ENCODE measurements at regions not wholly inside any gene's neighbourhood (a gene's known extent, or its start where the extent isn't known, plus 50 kb on each side); places are given as distances from the start of the nearest gene placed in this dataset.
"Not testable (repeated sequence)": the region's sequence is repeated elsewhere in the genome, so short reads cannot be mapped to it uniquely, and the experiment has no call there.

DNA sequence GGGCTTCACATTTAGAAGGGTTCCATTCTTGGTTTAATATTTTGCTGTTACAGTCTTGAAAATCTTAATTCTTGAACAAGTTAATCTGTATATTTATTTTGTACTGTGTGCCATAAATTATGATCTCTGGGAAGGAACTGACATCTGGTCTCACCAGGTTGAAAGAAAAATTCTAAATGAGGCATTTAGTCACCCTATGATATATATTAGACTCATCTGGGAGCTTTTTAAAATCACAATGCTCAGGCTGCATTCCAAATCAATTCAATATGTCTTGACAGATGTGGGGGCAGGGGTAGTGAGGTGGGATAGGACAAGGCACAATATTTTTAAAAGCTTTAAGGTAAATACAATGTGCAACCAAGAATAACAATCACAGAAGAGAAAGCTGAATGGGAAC lies 569.2 kb downstream of the PRR16 start:
- Histone ChIP-seq H3K4me3 (no peak overlapping the region), H3K27ac (no peak overlapping the region), H3K36me3 (no peaks in the 10 kb centered on the region), H3K9me3 (no peaks in the 10 kb centered on the region), H3K4me1 (no peaks in the 10 kb centered on the region), H3K27me3 (no peaks in the 10 kb centered on the region)
- DNase-seq = no peak
- TF ChIP-seq, protein P1, sequence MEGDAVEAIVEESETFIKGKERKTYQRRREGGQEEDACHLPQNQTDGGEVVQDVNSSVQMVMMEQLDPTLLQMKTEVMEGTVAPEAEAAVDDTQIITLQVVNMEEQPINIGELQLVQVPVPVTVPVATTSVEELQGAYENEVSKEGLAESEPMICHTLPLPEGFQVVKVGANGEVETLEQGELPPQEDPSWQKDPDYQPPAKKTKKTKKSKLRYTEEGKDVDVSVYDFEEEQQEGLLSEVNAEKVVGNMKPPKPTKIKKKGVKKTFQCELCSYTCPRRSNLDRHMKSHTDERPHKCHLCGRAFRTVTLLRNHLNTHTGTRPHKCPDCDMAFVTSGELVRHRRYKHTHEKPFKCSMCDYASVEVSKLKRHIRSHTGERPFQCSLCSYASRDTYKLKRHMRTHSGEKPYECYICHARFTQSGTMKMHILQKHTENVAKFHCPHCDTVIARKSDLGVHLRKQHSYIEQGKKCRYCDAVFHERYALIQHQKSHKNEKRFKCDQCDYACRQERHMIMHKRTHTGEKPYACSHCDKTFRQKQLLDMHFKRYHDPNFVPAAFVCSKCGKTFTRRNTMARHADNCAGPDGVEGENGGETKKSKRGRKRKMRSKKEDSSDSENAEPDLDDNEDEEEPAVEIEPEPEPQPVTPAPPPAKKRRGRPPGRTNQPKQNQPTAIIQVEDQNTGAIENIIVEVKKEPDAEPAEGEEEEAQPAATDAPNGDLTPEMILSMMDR (IDR thresholded peaks at IDR 0.05) = no peak
- TF ChIP-seq POLR2A (IDR thresholded peaks at IDR 0.05) = no peak

DNA sequence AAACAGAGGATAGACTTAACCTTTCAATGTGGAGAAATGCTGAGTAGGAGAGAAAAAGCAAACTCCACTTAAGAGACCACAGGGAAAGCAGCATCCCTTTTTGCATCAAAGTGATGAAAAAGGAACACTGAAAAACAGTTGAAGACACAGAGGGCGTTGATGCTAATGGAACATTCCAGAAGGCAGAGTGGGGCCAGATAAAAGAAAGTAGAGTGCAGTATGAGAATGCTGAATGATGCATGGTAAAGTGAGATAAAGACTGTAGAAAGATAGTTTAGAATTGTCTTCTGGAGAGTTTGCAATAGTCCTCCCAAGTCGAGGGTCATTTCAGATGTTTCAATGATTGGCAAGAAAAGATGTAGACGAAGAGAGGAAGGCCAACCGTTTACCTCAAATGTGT lies 574.3 kb downstream of the PRR16 start:
- Histone ChIP-seq H3K4me3 (no peak overlapping the region), H3K4me1 (no peaks in the 10 kb centered on the region), H3K9me3 (no peaks in the 10 kb centered on the region), H3K27me3 (no peaks in the 10 kb centered on the region), H3K36me3 (no peaks in the 10 kb centered on the region), H3K27ac (no peak overlapping the region)
- no peak for DNase-seq
- TF ChIP-seq POLR2A (IDR thresholded peaks at IDR 0.05) = no peak
- TF ChIP-seq, protein P1 (IDR thresholded peaks at IDR 0.05) = no peak

DNA sequence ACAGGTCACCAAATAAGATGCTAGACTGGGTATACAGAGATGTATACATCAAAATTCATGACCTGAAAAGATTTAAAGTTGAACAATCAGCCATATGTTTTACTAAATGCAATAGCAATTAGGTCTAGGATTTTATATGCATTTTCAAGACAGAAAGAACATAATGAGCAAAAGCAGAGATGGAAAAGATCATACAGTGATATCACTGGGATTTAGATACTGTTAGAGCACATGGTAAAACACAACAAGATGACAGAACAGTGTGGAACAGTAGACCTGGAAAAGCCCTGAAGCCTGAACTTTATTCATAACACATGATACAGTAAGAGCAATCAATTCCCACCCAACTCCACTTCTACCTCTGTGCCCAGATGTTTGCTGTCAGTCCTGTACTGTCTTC lies 585.9 kb downstream of the PRR16 start:
- no peak for TF ChIP-seq POLR2A (IDR thresholded peaks at IDR 0.05)
- TF ChIP-seq, protein P1 (IDR thresholded peaks at IDR 0.05) = no peak
- Histone ChIP-seq H3K27me3 (no peaks in the 10 kb centered on the region), H3K4me1 (no peaks in the 10 kb centered on the region), H3K4me3 (no peak overlapping the region), H3K36me3 (no peaks in the 10 kb centered on the region), H3K9me3 (no peaks in the 10 kb centered on the region), H3K27ac (no peak overlapping the region)
- no peak for DNase-seq

DNA sequence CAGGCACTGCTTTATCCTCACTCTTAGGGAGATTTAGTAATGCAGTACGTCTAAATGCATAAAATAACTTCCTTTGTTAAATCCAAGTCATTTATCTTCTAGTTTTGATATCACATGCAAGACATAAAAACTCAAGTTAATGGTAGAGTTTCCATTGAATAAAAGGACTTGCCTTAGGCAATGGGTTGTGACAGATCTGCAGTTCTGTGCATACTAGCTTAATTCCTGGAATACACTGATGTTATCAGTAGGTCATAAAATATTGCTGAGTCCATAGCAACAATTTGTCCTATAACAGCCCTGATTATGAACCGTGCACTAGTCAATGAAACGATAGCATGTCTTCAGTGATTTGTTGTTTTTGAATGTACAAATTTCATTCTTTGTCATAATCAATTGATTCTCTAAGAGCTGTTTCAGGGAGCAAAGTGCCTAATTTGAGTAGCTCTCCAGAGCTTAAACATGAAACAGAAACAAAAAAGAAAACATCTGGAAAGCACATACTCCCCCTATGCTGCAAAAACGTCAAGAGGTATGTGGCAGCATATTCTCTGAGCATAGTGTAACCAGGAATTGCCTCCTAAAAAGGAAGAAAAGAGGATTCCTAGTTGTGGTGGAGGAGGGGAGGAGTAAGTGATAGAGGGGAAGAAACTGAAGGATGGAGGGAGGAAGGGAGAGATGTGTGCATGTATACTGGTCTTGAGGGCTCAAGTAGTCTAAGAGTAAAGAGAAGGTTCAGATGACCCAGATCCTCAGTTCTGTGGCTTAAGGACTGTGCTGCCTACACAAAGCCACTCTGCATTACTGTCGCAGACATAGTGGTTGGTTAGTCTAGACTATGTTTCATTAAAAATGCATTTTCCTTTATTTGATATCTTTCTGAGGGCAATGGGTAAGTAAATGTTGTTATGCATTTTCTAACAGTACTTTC lies 589.2 kb downstream of the PRR16 start:
- TF ChIP-seq POLR2A (IDR thresholded peaks at IDR 0.05) = no peak
- TF ChIP-seq, protein P1 (IDR thresholded peaks at IDR 0.05) = no peak
- Histone ChIP-seq H3K36me3 (no peaks in the 10 kb centered on the region), H3K27me3 (no peaks in the 10 kb centered on the region), H3K27ac (no peak overlapping the region), H3K4me3 (no peak overlapping the region), H3K4me1 (no peaks in the 10 kb centered on the region), H3K9me3 (no peaks in the 10 kb centered on the region)
- no peak for DNase-seq

DNA sequence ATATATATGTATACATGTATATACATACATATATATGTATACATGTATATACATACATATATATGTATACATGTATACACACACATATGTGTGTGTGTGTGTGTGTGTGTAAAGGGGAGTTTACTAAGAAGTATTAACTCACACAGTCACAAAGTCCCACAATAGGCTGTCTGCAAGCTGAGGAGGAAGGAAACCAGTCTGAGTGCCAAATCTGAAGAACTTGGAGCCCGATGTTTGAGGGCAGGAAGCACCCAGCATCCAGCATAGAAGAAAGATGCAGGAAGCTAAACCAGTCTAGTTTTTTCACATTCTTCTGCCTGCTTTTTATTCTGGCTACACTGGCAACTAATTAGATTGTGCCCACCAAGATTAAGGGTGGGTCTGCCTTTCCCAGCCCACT lies 591.5 kb downstream of the PRR16 start:
- no peaks in the 10 kb centered on the region for H3K27me3 ChIP-seq
- no peak overlapping the region for H3K27ac ChIP-seq
- no peak for DNase-seq
- H3K36me3 ChIP-seq = no peaks in the 10 kb centered on the region
- no peaks in the 10 kb centered on the region for H3K4me1 ChIP-seq
- H3K9me3 ChIP-seq = no peaks in the 10 kb centered on the region
- H3K4me3 ChIP-seq = no peak overlapping the region
- TF ChIP-seq, protein P1 (IDR thresholded peaks at IDR 0.05) = no peak
- no peak for TF ChIP-seq POLR2A (IDR thresholded peaks at IDR 0.05)

DNA sequence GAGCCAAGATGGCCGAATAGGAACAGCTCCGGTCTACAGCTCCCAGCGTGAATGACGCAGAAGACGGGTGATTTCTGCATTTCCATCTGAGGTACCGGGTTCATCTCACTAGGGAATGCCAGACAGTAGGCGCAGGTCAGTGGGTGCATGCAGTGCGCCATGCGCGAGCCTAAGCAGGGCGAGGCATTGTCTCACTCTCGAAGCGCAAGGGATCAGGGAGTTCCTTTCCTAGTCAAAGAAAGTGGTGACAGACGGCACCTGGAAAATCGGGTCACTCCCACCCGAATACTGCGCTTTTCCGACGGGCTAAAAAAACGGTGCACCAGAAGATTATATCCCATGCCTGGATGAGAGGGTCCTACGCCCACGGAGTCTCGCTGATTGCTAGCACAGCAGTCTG lies 600.1 kb downstream of the PRR16 start:
- not testable (repeated sequence) for H3K36me3 ChIP-seq, H3K4me1 ChIP-seq, DNase-seq, H3K4me3 ChIP-seq, H3K27ac ChIP-seq, H3K9me3 ChIP-seq, H3K27me3 ChIP-seq

All from Peyer's patch (tissue), 4 donors.